ENCODE measurements at regions not wholly inside any gene's neighbourhood (a gene's known extent, or its start where the extent isn't known, plus 50 kb on each side); places are given as distances from the start of the nearest gene placed in this dataset.

DNA sequence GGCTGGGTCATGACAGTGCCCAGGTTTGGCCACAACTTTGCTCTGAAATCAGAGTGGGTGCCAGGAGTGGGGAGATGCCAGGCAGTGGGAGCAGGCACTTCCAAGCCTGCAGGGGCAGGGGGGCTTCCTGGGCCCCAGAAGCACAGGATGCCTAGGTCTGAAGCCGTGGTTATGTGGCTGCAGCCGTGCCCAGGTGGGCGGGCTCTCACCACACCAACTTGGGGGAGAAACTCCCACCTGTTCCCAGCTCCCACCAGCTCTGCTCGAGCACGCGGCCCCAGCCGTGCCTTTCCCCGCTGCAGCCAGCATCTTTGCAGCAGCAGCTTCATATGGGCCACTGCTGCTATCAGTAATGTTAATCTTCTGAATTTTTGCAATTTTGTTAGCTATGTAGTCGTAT, 331.4 kb downstream of the USP25 start:
- over 99% methylated on average over 9 of the region's 9 CpGs for WGBS
- Histone ChIP-seq H3K36me3 (no peaks in the 10 kb centered on the region), H3K4me3 (no peak overlapping the region), H3K27ac (no peak overlapping the region), H3K9me3 (no peaks in the 10 kb centered on the region), H3K27me3 (replicated peaks; ENCODE audit: insufficient read depth) (no peaks in the 10 kb centered on the region), H3K4me1 (replicated peaks) (no peaks in the 10 kb centered on the region)
- no peak for DNase-seq (ENCODE audit: low spot score)
- TF ChIP-seq POLR2AphosphoS5 (IDR thresholded peaks at IDR 0.05) (no peak), POLR2A (IDR thresholded peaks at IDR 0.05) (no peak)
- TF ChIP-seq, protein P1, sequence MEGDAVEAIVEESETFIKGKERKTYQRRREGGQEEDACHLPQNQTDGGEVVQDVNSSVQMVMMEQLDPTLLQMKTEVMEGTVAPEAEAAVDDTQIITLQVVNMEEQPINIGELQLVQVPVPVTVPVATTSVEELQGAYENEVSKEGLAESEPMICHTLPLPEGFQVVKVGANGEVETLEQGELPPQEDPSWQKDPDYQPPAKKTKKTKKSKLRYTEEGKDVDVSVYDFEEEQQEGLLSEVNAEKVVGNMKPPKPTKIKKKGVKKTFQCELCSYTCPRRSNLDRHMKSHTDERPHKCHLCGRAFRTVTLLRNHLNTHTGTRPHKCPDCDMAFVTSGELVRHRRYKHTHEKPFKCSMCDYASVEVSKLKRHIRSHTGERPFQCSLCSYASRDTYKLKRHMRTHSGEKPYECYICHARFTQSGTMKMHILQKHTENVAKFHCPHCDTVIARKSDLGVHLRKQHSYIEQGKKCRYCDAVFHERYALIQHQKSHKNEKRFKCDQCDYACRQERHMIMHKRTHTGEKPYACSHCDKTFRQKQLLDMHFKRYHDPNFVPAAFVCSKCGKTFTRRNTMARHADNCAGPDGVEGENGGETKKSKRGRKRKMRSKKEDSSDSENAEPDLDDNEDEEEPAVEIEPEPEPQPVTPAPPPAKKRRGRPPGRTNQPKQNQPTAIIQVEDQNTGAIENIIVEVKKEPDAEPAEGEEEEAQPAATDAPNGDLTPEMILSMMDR (IDR thresholded peaks at IDR 0.05): no peak
- intact Hi-C loops (cut with DNase I): no loop called here

DNA sequence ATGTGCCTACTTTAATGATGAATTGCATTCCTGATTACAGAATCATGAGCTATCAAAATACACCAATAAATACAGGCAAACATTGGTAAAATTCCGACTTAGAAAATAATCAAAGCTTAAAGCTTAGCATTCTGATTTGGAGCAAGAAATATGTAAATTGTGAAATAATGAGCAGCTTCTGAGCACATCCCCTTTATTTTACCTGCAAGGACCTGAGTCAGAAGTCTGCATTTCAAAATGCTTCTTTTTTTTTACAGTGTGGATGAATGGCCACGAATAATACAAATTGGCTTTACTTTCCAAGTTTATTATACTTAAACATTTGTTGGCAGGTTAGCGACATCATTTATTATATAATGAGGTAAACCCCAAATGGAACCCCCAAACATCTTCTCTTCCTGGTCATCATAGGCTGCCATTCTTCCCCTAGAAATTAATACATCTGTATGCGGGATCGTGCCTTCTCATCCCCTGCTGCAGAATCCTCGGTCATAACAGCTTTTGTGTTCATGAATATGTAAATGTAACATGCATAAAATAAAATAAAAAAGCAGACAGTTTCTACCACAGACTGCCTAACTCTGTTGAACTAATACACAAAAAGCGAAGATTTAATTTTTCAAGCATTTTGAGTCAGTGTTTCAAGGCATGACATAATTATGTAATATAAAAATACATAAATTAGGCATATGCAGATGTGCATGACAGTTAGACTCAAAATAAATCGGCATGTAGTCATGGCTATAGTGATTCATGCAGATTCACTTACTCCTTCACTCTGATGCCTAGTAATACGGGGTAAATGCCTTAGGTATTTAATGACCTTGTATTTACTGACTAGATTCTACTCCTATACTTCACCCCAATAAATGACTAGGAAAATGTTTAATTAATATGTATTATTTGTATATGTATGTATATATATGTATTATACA, 339.7 kb downstream of the USP25 start:
- no peak overlapping the region for H3K27ac ChIP-seq
- intact Hi-C loops (cut with DNase I): loop anchor here (5.0 to 10.0 kb wide), 3 partner anchors 57 to 1198 kb away; no protein-coding TSS in a partner anchor
- H3K4me3 ChIP-seq: no peak overlapping the region
- H3K4me1 ChIP-seq (replicated peaks): no peaks in the 10 kb centered on the region
- H3K27me3 ChIP-seq (replicated peaks; ENCODE audit: insufficient read depth): no peaks in the 10 kb centered on the region
- TF ChIP-seq, protein P1 (IDR thresholded peaks at IDR 0.05): no peak
- no peak for TF ChIP-seq POLR2A (IDR thresholded peaks at IDR 0.05)
- no peak for TF ChIP-seq POLR2AphosphoS5 (IDR thresholded peaks at IDR 0.05)
- H3K9me3 ChIP-seq: no peaks in the 10 kb centered on the region
- WGBS: 68% methylated on average over 9 of the region's 9 CpGs
- no peaks in the 10 kb centered on the region for H3K36me3 ChIP-seq
- no peak for DNase-seq (ENCODE audit: low spot score)

DNA sequence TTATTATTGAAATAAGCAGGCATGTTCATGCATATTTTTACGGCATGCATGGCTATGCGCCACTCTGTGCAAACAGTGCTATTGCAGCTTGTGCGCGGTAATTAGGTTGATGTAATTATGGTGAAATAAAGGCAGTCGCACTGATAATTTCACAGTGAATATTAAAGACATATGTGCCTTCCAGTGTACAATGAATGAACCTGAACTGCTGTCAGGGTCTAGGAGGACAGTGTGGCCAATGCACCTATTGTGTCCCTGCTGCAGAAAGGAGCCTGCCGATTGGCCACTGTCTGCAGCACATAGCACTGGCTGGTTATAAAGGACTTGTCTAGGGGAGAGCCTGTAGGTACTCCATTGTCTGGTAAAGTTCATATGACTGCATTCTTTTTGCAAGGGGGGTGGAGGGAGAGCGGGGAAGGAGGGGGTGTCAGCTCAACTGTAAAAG, 340.4 kb downstream of the USP25 start:
- peak; percentile 38 for DNase-seq (ENCODE audit: low spot score)
- 30% methylated on average over 7 of the region's 7 CpGs for WGBS
- peak overlapping the region; percentile 29 to 36 for H3K4me3 ChIP-seq
- TF ChIP-seq, protein P1 (IDR thresholded peaks at IDR 0.05): peak in 1 of 4 experiments; percentile 31
- TF ChIP-seq POLR2AphosphoS5 (IDR thresholded peaks at IDR 0.05) (peak; percentile 30), POLR2A (IDR thresholded peaks at IDR 0.05) (no peak)
- no peaks in the 10 kb centered on the region for H3K27me3 ChIP-seq (replicated peaks; ENCODE audit: insufficient read depth)
- H3K36me3 ChIP-seq: no peaks in the 10 kb centered on the region
- H3K9me3 ChIP-seq: no peaks in the 10 kb centered on the region
- intact Hi-C loops (cut with DNase I): loop anchor here (5.0 to 10.0 kb wide), 3 partner anchors 58 to 1197 kb away; no protein-coding TSS in a partner anchor
- H3K27ac ChIP-seq: peak overlapping the region in 1 of 2 donors; percentile 69
- H3K4me1 ChIP-seq (replicated peaks): no peaks in the 10 kb centered on the region

DNA sequence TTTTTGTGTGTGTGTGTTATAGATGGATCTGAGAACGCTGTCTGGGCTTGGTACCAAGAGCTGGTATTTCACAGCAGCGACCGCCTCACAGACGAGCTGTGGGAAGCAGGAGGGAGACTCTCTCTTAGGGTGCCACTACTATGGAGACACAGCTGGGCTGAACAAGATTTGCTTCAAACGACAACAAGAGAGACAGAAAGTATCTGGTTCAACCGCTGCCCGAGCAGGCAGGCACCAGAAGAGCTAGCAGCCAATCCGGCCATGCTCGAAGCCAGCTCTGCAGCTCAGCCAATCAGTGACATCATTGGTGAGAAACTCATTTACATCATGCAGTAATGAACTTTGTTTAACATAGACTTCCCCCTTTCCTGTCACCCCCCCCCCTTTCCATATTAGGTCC, 341.3 kb downstream of the USP25 start:
- intact Hi-C loops (cut with DNase I): loop anchor here (5.0 to 10.0 kb wide), 3 partner anchors 59 to 1196 kb away; no protein-coding TSS in a partner anchor
- Histone ChIP-seq H3K27me3 (replicated peaks; ENCODE audit: insufficient read depth) (no peaks in the 10 kb centered on the region), H3K9me3 (no peaks in the 10 kb centered on the region), H3K4me1 (replicated peaks) (no peaks in the 10 kb centered on the region), H3K36me3 (no peaks in the 10 kb centered on the region), H3K27ac (peak overlapping the region; percentile 63 to 69), H3K4me3 (peak overlapping the region; percentile 29 to 36)
- WGBS: 20% methylated on average over 9 of the region's 9 CpGs
- no peak for TF ChIP-seq POLR2AphosphoS5 (IDR thresholded peaks at IDR 0.05)
- TF ChIP-seq, protein P1 (IDR thresholded peaks at IDR 0.05): no peak
- TF ChIP-seq POLR2A (IDR thresholded peaks at IDR 0.05): no peak
- DNase-seq (ENCODE audit: low spot score): peak; percentile 32

All from prostate gland (tissue), 2 donors.